Mesothelial cell of epicardium (in vitro differentiated cells): ENCODE measurements at regions not wholly inside any gene's neighbourhood (a gene's known extent, or its start where the extent isn't known, plus 50 kb on each side); places are given as distances from the start of the nearest gene placed in this dataset.

Source experiments
- DNase-seq, 2 experiments: peaks; one replicate each; pipeline ENCODE4 v3.0.0; 2021; ENCODE audit warnings: low spot score in 2 of 2; ENCODE audit not compliant: unreplicated experiment in 2 of 2
- H3K27ac Mint-ChIP-seq: 2 replicates; pipeline ENCODE4 v1.8.0; 2021; ENCODE audit warnings: mixed read lengths
- H3K27me3 Mint-ChIP-seq: 2 replicates; pipeline ENCODE4 v1.8.0; 2021; ENCODE audit warnings: low read depth, mixed read lengths
- H3K36me3 Mint-ChIP-seq: 2 replicates; pipeline ENCODE4 v1.8.0; 2021; ENCODE audit warnings: mixed read lengths
- H3K4me1 Mint-ChIP-seq: 2 replicates; pipeline ENCODE4 v1.8.0; 2021; ENCODE audit warnings: mixed read lengths
- H3K4me3 Mint-ChIP-seq: 2 replicates; pipeline ENCODE4 v1.8.0; 2021; ENCODE audit warnings: mild to moderate bottlenecking, moderate library complexity, mixed read lengths
- H3K9me3 Mint-ChIP-seq: 2 replicates; pipeline ENCODE4 v1.8.0; 2021; ENCODE audit warnings: mixed read lengths
- TF ChIP-seq, protein P1 (sequence below): fragments of 200-600 bp; sonication (generic); IDR thresholded peaks from one replicate; pipeline ENCODE4 v1.5.0; 2021; ENCODE audit warnings: antibody characterized with exemption; ENCODE audit not compliant: unreplicated experiment

DNA sequence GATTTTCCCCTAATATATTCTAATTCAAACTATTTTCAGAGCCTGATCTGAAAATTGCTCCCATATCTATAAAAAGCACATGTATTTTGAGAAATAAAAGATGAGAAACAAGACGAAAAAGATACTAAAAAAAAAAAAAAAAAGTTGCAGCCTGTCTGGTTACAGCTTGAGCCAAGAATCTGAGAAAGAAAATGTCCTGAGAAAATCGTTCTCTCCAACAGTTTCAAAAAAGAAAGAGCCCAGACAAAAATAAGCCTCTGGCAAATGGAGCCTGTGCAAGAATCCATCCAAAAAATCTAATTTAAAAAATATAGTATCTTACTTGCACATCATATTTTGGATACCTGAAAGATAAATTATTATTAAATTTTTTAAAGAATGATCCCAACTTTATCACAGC is 163.0 kb upstream of the TBL1X start:
- Mint-ChIP-seq H3K27ac (no peak overlapping the region), H3K36me3 (no peaks in the 10 kb centered on the region), H3K9me3 (peaks cover 25% of the 10 kb centered on the region), H3K27me3 (no peaks in the 10 kb centered on the region), H3K4me1 (peaks cover 8% of the 10 kb centered on the region), H3K4me3 (no peak overlapping the region)
- TF ChIP-seq, protein P1, sequence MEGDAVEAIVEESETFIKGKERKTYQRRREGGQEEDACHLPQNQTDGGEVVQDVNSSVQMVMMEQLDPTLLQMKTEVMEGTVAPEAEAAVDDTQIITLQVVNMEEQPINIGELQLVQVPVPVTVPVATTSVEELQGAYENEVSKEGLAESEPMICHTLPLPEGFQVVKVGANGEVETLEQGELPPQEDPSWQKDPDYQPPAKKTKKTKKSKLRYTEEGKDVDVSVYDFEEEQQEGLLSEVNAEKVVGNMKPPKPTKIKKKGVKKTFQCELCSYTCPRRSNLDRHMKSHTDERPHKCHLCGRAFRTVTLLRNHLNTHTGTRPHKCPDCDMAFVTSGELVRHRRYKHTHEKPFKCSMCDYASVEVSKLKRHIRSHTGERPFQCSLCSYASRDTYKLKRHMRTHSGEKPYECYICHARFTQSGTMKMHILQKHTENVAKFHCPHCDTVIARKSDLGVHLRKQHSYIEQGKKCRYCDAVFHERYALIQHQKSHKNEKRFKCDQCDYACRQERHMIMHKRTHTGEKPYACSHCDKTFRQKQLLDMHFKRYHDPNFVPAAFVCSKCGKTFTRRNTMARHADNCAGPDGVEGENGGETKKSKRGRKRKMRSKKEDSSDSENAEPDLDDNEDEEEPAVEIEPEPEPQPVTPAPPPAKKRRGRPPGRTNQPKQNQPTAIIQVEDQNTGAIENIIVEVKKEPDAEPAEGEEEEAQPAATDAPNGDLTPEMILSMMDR = no peak
- DNase-seq = no peak

DNA sequence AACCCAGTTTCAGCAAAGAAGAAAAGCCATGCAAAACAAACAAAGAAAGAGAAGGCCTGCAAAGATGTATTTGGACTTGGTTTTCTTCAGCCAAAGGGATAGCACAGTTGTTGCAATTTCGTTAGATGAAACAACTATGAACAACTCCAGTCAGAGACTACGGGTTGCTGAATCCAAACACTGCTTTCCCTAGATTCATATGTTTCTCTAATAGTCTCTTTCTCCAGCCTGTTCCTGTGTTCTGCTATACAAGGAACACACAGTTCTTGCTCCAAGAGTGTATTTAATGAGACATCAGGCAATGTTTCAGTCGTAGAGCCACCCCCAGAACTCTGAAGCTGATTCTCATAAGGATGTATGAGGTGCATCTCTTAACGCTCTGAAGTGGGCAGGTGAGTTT is 162.5 kb upstream of the TBL1X start:
- peaks cover 8% of the 10 kb centered on the region for H3K4me1 Mint-ChIP-seq
- no peak overlapping the region for H3K27ac Mint-ChIP-seq
- H3K4me3 Mint-ChIP-seq = no peak overlapping the region
- TF ChIP-seq, protein P1 = no peak
- DNase-seq = no peak
- H3K9me3 Mint-ChIP-seq = peaks cover 25% of the 10 kb centered on the region
- no peaks in the 10 kb centered on the region for H3K27me3 Mint-ChIP-seq
- H3K36me3 Mint-ChIP-seq = no peaks in the 10 kb centered on the region

DNA sequence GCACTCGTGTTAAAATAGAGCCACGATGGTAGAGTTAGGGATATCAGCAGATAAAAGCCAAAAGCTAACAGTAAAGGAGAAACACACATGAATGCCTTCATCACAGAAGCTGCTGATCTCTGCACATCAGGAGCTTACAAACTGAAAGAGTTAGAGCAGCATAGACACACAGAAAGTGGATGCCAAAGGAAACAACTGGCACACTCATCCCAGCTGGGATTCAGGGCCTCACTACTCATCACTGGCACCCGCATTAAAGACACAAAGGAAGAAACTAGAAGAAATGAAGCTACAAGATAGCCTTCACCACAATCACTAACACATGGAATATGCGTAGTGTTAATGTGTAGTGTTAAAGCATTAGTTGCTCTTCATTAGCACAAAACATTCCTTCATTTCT is 156.4 kb upstream of the TBL1X start:
- peaks cover 12% of the 10 kb centered on the region for H3K9me3 Mint-ChIP-seq

GRCh38 chrX:9310616-9311015 is 154.2 kb upstream of the TBL1X start:
- Mint-ChIP-seq H3K4me1 (peaks cover 15% of the 10 kb centered on the region), H3K27me3 (no peaks in the 10 kb centered on the region)
- DNase-seq = no peak

More for the DNA sequence above, 156.4 kb upstream of the TBL1X start:
- no peak overlapping the region for H3K4me3 Mint-ChIP-seq
- peaks cover 15% of the 10 kb centered on the region for H3K4me1 Mint-ChIP-seq
- H3K27ac Mint-ChIP-seq = no peak overlapping the region
- H3K27me3 Mint-ChIP-seq = no peaks in the 10 kb centered on the region
- no peak for DNase-seq
- TF ChIP-seq, protein P1 = no peak
- no peaks in the 10 kb centered on the region for H3K36me3 Mint-ChIP-seq

DNA sequence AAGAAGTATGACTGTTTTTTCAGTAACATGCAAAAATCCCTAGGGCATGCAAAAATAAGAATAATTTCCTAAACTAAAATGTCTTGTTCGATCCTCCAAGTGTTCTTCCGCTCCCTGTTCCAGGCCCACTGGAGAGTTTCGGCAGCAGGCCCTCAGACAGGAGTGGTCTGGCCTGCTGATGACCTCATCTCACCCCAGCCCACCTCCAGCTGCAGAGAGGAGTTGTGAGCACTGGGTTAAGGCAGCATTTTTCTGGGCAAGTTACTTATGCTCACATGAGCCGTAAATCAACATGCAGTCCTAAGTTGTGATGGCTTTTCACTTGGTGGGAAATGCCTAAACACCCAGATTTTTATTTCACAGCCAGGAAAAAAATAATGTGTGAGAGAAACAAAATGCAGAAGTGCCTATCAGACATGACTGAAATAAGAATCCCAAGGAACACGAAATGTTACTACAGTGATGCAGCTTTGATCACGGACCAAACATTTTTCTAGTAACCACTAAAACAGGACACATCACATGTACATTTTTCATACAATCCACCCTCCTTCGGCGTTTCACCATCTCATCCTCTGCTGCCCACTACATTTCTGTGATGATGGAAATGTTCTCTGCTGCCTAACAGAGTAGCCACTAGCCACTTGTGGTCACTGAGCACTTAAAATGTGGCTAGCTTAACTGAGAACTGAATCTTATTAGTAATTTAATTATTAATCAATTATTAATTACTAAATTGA is 153.3 kb upstream of the TBL1X start:
- Mint-ChIP-seq H3K4me1 (peaks cover 14% of the 10 kb centered on the region), H3K36me3 (peaks cover 2% of the 10 kb centered on the region), H3K9me3 (peaks cover 7% of the 10 kb centered on the region), H3K27ac (peak overlapping the region; percentile 39), H3K4me3 (no peak overlapping the region), H3K27me3 (no peaks in the 10 kb centered on the region)
- no peak for DNase-seq
- TF ChIP-seq, protein P1 = no peak

More at GRCh38 chrX:9310616-9311015, 154.2 kb upstream of the TBL1X start:
- Mint-ChIP-seq H3K27ac (no peak overlapping the region), H3K9me3 (peaks cover 7% of the 10 kb centered on the region), H3K36me3 (peaks cover 2% of the 10 kb centered on the region), H3K4me3 (no peak overlapping the region)
- TF ChIP-seq, protein P1 = no peak
